Non-pigmented ciliary epithelial cell (primary cell): ENCODE measurements at regions not wholly inside any gene's neighbourhood (a gene's known extent, or its start where the extent isn't known, plus 50 kb on each side); places are given as distances from the start of the nearest gene placed in this dataset.
A peak's percentile ranks its signal among the peaks of the same experiment; 100 is the strongest.

ENCODE experiments used
- DNase-seq: peaks from one replicate; pipeline ENCODE4 v3.0.0-alpha.2; 2010; ENCODE audit warnings: low read depth

GRCh38 chr4:53688186-53688790 lies 97.0 kb upstream of the LNX1 start:
- peak; percentile 99 for DNase-seq

- no peak for DNase-seq
Observed at GRCh38 chr4:53686521-53686920, 95.2 kb upstream of the LNX1 start.

- no peak for DNase-seq
Observed at GRCh38 chr4:53684136-53685130, 93.1 kb upstream of the LNX1 start.

GRCh38 chr4:53682908-53683307 lies 91.6 kb upstream of the LNX1 start:
- DNase-seq: no peak

- DNase-seq: no peak
Observed at GRCh38 chr4:53682196-53682595, 90.9 kb upstream of the LNX1 start.

GRCh38 chr4:53680598-53680997 lies 89.3 kb upstream of the LNX1 start:
- DNase-seq: no peak

- DNase-seq: no peak
Observed at GRCh38 chr4:53680168-53680567, 88.9 kb upstream of the LNX1 start.

GRCh38 chr4:53676402-53676871 lies 85.2 kb upstream of the LNX1 start:
- DNase-seq: peak; percentile 44

GRCh38 chr4:53674903-53675302 lies 83.6 kb upstream of the LNX1 start:
- no peak for DNase-seq

- DNase-seq: no peak
Observed at GRCh38 chr4:53672873-53673272, 81.6 kb upstream of the LNX1 start.

- DNase-seq: no peak
Observed at GRCh38 chr4:53671757-53672156, 80.5 kb upstream of the LNX1 start.

- no peak for DNase-seq
Observed at GRCh38 chr4:53659737-53660136, 68.5 kb upstream of the LNX1 start.

- no peak for DNase-seq
Observed at GRCh38 chr4:53659112-53659511, 67.8 kb upstream of the LNX1 start.

GRCh38 chr4:53658029-53658428 lies 66.7 kb upstream of the LNX1 start:
- no peak for DNase-seq

GRCh38 chr4:53656421-53656981 lies 65.2 kb upstream of the LNX1 start:
- no peak for DNase-seq

GRCh38 chr4:53654300-53654758 lies 63.0 kb upstream of the LNX1 start:
- no peak for DNase-seq

GRCh38 chr4:53653484-53654053 lies 62.3 kb upstream of the LNX1 start:
- no peak for DNase-seq

- DNase-seq: no peak
Observed at GRCh38 chr4:53651156-53651735, 60.0 kb upstream of the LNX1 start.

GRCh38 chr4:53649357-53649756 lies 58.1 kb upstream of the LNX1 start:
- no peak for DNase-seq

GRCh38 chr4:53647547-53647946 lies 56.3 kb upstream of the LNX1 start:
- no peak for DNase-seq

- no peak for DNase-seq
Observed at GRCh38 chr4:53646795-53647194, 55.5 kb upstream of the LNX1 start.

GRCh38 chr4:53645108-53645507 lies 53.8 kb upstream of the LNX1 start:
- no peak for DNase-seq
